Erythroblast (primary cell): ENCODE measurements at regions not wholly inside any gene's neighbourhood (a gene's known extent, or its start where the extent isn't known, plus 50 kb on each side); places are given as distances from the start of the nearest gene placed in this dataset.

Experiments used
- DNase-seq, 2 experiments: peaks; one replicate each; lab custom pipeline; 2025; lab: John Stamatoyannopoulos, UW
- GATA1 ChIP-seq: IDR thresholded peaks from 2 replicates; pipeline ENCODE4 v1.6.1; 2011; ENCODE audit warnings: low read depth, mild to moderate bottlenecking, control low read depth, low read length, moderate library complexity
- POLR2A ChIP-seq: IDR thresholded peaks from 2 replicates; pipeline ENCODE4 v1.6.1; 2011; ENCODE audit warnings: mild to moderate bottlenecking, low read length

- no peak for DNase-seq
- TF ChIP-seq POLR2A (no peak), GATA1 (no peak)
These were observed 158.6 kb downstream of the SALL1 start for GRCh38 chr16:50992350-50993032.

- TF ChIP-seq POLR2A (no peak), GATA1 (no peak)
- no peak for DNase-seq
These were observed 159.6 kb downstream of the SALL1 start for GRCh38 chr16:50991436-50991835.

GRCh38 chr16:50991006-50991405 lies 160.1 kb downstream of the SALL1 start:
- TF ChIP-seq POLR2A (no peak), GATA1 (no peak)
- no peak for DNase-seq

- TF ChIP-seq POLR2A (no peak), GATA1 (no peak)
- no peak for DNase-seq
These were observed 162.0 kb downstream of the SALL1 start for GRCh38 chr16:50989047-50989446.

- DNase-seq = no peak
These were observed 162.6 kb downstream of the SALL1 start for GRCh38 chr16:50988441-50988840.

GRCh38 chr16:50986453-50986852 lies 164.6 kb downstream of the SALL1 start:
- TF ChIP-seq POLR2A (no peak), GATA1 (no peak)
- DNase-seq = no peak

More at GRCh38 chr16:50988441-50988840, 162.6 kb downstream of the SALL1 start:
- TF ChIP-seq POLR2A (no peak), GATA1 (no peak)

GRCh38 chr16:50985733-50986132 lies 165.3 kb downstream of the SALL1 start:
- TF ChIP-seq POLR2A = no peak
- no peak for TF ChIP-seq GATA1
- no peak for DNase-seq

- no peak for DNase-seq
- TF ChIP-seq POLR2A = no peak
- no peak for TF ChIP-seq GATA1
These were observed 166.4 kb downstream of the SALL1 start for GRCh38 chr16:50984688-50985087.

- no peak for DNase-seq
- TF ChIP-seq GATA1 (no peak), POLR2A (no peak)
These were observed 168.3 kb downstream of the SALL1 start for GRCh38 chr16:50982808-50983207.

GRCh38 chr16:50981951-50982350 lies 169.1 kb downstream of the SALL1 start:
- TF ChIP-seq POLR2A (no peak), GATA1 (no peak)
- DNase-seq = no peak

- TF ChIP-seq POLR2A (no peak), GATA1 (no peak)
- DNase-seq = no peak
These were observed 170.4 kb downstream of the SALL1 start for GRCh38 chr16:50980666-50981065.

- TF ChIP-seq POLR2A = no peak
- TF ChIP-seq GATA1 = no peak
- DNase-seq = no peak
These were observed 171.1 kb downstream of the SALL1 start for GRCh38 chr16:50979806-50980620.

- no peak for TF ChIP-seq GATA1
- DNase-seq = no peak
These were observed 173.9 kb downstream of the SALL1 start for GRCh38 chr16:50977138-50977537.

- TF ChIP-seq GATA1 (no peak), POLR2A (no peak)
These were observed 176.5 kb downstream of the SALL1 start for GRCh38 chr16:50974438-50975036.

More at GRCh38 chr16:50974438-50975036, 176.5 kb downstream of the SALL1 start:
- DNase-seq = no peak
